ENCODE measurements at regions not wholly inside any gene's neighbourhood (a gene's known extent, or its start where the extent isn't known, plus 50 kb on each side); places are given as distances from the start of the nearest gene placed in this dataset.

GRCh38 chr1:8203551-8203950, 114.4 kb upstream of the SLC45A1 start:
- FAIRE-seq = no peak

DNA sequence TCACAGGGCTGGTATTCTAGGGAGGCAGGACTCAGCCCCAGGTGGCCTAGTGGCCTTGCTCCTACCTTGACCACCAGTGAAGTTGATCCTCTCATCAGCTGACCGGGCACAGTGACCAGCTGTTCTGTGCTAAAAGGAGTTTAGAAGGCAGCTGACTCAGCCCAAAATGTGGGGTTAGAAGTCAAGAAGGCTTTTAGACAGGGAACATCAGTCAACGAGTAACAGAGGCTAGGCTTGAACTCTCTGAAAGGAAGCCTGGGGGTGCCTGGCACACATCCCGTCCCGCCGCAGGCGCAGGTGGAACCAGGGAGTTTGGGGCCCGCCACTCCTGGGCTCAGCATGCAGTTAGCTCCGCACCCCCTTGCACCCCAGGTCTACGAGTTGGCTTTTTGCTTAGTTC, 114.9 kb upstream of the SLC45A1 start:
- no peak for FAIRE-seq
- DNase-seq (ENCODE audit: low spot score) = no peak

More at GRCh38 chr1:8203551-8203950, 114.4 kb upstream of the SLC45A1 start:
- no peak for DNase-seq (ENCODE audit: low spot score)

- peak; percentile 63 for DNase-seq (ENCODE audit: low spot score)
- FAIRE-seq = no peak
Measured at GRCh38 chr1:8202182-8202905, 115.6 kb upstream of the SLC45A1 start.

GRCh38 chr1:8201331-8201861, 116.5 kb upstream of the SLC45A1 start:
- DNase-seq (ENCODE audit: low spot score) = peak; percentile 33
- no peak for FAIRE-seq

DNA sequence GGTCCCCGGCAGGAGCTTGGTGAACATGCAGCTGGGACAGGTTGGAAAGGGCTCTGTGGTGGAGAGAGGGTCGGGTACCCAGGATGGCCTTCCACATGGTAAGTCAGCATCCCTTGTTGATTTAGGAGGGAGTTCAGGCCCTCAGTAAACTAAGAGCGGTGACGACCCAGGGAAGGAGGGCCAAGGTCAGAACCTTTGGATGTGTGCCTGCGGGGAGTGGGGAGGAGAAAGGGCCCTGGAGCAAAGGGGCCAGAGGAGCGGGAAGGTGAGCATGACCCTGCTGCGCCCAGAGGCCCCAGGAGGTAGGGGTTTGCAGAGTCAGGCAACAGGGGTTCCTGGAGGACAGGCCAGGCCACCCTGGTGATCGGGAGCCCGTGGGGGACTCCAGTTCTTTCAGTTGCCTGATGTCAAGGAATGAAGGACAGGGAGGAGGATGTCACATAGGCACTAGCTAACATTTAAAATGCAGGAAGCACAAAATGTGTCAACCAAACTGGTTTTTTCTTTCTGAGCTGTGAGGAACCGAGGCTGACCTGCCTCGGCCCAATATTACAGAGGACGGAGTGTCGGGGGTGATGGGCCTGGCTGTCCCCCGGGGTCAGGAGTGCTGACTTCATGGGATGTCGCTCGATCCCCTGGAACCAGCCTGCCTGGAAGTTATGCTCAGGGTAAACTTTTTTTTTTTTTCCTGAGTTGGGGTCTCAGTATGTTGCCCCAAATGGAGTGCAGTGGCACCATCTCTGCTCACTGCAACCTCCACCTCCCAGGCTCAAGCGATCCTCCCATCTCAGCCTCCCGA, 117.4 kb upstream of the SLC45A1 start:
- DNase-seq (ENCODE audit: low spot score) = no peak
- FAIRE-seq = no peak

DNA sequence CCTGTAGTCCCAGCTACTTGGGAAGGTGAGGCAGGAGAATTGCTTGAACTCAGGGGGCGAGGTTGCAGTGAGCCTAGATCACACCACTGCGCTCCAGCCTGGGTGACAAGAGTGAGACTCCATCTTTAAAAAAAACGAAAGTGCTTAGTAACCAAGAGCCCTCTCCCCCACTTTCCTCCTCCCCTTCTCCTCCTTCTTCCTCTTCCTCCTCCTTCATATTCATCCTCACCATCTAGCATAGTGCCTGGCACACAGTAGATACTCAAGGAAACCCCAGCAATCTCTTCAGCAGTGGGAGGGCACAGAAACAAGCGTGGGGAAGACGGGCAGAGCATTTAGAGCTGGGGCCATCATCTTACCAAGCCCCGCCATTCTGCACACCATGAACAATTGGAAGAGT, 119.4 kb upstream of the SLC45A1 start:
- FAIRE-seq (no peak), DNase-seq (ENCODE audit: low spot score) (no peak)

GRCh38 chr1:8197493-8198282, 120.2 kb upstream of the SLC45A1 start:
- DNase-seq (ENCODE audit: low spot score) (peak; percentile 85), FAIRE-seq (no peak)

- no peak for DNase-seq (ENCODE audit: low spot score)
- FAIRE-seq = no peak
Measured at GRCh38 chr1:8194481-8195227, 123.3 kb upstream of the SLC45A1 start.

GRCh38 chr1:8193840-8194406, 124.0 kb upstream of the SLC45A1 start:
- FAIRE-seq = no peak
- no peak for DNase-seq (ENCODE audit: low spot score)

GRCh38 chr1:8191474-8191873, 126.4 kb upstream of the SLC45A1 start:
- DNase-seq (ENCODE audit: low spot score) = no peak
- no peak for FAIRE-seq

DNA sequence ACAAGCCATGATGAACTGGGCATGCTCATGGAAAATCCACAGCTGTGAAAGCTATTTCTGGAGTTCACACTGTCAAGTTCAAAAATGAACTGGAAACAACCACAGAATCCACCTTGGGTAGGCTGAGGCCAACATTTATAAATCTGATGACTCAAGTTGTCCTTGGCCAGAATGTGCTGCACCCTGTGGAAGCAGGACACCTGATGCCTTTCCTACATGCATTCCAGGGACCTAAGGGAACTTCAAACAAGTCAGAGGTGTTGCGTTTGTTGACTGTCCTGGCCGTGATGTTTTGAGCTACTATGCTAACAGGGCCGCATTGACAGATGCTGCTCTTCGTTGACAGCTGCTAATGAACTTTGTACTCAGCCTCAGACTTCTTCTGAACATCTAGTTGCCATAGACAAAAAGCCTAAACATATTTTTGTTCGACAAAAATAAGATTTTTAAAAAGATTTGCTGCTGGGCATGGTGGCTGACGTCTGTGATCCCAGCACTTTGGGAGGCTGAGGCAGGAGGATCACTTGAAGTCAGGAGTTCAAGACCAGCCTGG, 127.9 kb upstream of the SLC45A1 start:
- FAIRE-seq (no peak), DNase-seq (ENCODE audit: low spot score) (peak; percentile 57)

- FAIRE-seq (no peak), DNase-seq (ENCODE audit: low spot score) (no peak)
Measured at GRCh38 chr1:8185400-8185799, 132.5 kb upstream of the SLC45A1 start.

GRCh38 chr1:8184301-8184700, 133.6 kb upstream of the SLC45A1 start:
- FAIRE-seq = no peak
- no peak for DNase-seq (ENCODE audit: low spot score)

DNA sequence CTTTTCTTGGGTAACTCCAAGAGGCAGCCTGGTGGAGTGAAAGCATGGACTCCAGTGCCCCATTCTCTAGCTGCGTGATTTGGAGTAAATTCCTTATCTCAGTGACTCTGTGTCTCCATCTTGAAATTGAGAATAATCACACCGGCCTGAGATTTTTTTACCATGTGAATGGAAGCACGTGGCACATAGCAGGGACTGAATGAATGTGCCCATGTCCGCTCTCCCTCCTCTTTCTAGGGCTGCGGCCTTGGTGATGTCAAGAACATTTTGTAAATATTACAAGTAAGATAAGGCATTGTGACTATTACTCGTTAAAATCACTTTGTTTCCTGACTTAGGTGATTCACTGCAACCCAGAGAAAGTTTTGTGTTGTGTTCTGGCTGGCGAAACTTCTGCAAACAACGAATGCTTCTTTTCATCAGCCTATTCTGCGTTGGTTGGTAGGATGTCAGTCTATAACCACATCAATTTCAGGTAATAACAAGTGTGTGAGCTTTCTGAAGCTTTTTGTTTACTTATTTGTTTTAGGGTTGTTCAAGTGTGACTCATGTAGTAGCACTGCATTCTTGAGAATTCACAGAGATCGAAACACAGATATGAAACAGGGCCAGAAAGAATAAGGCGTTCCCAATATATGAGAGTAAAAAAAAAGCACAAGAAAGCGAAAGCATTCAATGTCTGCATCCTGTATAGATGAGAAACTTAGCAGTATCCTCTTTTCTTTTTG, 135.7 kb upstream of the SLC45A1 start:
- DNase-seq (ENCODE audit: low spot score) = peak; percentile 51
- FAIRE-seq = no peak

GRCh38 chr1:8179132-8179793, 138.7 kb upstream of the SLC45A1 start:
- DNase-seq (ENCODE audit: low spot score) (no peak), FAIRE-seq (no peak)

- no peak for FAIRE-seq
- DNase-seq (ENCODE audit: low spot score) = no peak
Measured at GRCh38 chr1:8176279-8176678, 141.6 kb upstream of the SLC45A1 start.

DNA sequence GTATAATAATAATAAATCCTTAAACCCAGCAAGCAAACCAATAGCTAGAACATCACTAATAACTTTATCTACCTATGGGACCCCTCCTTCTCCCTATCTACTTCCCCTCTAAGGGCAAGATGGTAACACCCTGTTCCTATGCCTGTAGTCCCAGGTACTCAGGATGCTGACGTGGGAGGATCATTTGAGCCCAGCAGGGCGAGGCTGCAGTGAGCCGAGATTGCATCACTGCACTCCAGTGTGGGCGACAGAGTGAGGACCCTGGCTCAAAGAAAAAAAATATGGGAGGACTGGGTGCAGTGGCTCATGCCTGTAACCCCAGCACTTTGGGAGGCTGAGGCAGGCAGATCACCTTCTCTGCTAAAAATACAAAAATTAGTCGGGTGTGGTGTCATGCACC, 143.1 kb upstream of the SLC45A1 start:
- FAIRE-seq = no peak

DNA sequence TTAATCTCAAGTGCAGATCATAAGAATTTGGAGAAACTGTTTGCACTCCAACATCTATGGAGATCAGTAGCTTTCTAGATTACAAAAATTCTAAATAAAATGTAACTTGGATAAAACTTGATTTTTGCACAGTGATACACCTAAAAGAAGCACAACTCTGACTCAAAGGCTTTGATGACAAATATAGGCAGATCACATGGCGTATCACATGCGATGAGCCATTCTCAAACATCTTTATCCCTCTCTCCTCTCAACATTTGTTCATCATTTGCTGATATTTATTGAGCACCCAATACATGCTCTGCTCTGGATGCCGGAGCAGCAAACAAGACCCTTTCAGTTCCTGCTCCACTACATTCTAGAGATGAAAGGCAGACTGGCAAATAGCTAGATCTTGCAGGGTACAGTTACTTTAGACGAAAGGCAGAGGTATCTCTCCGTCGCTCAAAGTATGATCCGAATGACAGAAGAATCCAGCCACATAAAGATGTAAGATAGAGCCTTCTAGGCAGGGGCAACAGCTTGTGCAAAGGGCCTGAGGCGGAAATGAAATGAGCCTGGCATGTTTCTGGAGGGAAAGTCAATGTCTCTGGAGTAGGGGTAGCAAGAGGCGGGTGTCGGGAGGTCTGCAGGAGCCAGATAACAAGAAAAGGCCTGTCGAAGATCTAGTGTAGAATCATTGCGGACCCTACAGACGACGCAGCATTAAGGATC, 145.8 kb upstream of the ERRFI1 start:
- DNase-seq (ENCODE audit: low spot score) (no peak), FAIRE-seq (no peak)

More for the DNA sequence above, 143.1 kb upstream of the SLC45A1 start:
- DNase-seq (ENCODE audit: low spot score) = no peak
